Hematopoietic multipotent progenitor cell treated with erythropoietin and hydrocortisone succinate and interleukin-3 and kit ligand, for 15 days (in vitro differentiated cells): ENCODE measurements at regions not wholly inside any gene's neighbourhood (a gene's known extent, or its start where the extent isn't known, plus 50 kb on each side); places are given as distances from the start of the nearest gene placed in this dataset.
A peak's percentile ranks its signal among the peaks of the same experiment; 100 is the strongest.

ENCODE experiments used
- DNase-seq: peaks from one replicate; pipeline ENCODE4 v3.0.0-alpha.2; 2015; ENCODE audit warnings: low spot score

DNA sequence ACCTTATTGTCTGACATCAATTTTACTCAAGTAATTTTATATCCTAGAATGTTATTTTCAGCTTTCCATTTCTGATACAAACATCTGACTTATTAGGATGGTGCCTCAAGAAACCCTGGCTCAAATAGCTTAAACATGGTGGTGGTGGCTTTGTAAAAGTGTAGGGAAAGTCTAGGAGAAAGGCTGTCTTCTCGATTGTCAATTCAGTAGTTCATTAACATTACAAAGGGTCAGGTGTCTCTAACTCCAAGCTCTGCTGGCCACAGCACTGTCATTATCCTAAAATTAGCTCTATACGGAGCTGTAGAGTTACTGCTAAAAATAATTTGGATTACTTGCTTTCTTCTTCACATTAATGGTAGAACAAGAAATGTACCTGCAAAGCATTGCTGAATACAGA, 1360.1 kb upstream of the CDH6 start:
- DNase-seq, result no peak

DNA sequence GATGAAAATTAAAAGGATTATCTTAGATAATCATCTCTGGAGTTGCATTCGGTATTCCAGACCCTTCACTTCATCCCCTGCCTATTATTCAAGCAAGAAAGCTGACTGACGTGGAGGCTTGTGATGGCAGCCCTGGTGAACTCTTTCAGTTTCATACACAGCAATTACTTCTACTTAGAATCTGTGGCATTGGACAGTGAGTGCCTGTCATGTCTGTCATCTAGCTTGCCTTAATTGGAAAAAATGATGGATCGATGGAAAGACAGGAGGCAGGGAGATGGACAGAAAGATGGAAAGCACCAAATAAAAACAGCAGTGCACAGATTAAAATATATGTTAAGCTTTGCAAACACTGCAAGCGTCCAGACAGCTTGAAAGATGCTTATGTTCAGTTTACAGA, 1371.0 kb upstream of the CDH6 start:
- DNase-seq, result no peak

DNA sequence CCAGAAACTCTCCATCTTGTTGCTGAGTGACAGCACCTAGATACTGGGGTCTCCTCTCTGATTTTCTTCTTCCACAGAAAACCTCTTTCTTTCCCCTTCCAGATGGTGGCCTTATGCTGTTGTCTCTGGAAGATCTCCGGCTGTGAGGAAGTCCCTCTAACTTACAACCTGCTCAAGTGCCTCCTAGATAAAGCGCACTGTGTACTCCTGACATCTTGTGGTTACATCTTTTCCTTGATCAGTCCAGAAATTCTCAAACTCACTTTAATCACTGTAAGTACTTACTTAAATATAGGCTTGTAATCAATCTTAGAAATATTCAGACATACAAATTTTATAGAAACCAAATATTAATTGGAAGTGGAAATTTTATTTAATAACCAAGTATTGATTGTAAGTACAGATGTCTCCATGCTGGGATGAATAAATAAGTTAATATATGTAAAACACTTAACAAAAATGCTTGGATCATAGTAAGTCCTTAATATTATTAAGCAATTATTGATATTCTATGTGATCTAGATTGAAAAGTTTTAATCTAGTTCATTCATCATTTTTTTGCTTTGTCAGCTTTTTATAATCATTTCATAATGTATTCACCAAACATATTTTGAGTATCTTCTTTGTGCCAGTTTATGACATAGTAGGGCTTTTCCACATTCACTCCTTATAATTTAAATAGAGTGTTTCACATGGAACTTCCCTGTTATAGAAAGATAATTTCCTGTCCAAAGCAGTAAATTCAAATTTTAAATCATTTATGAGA, 1381.4 kb upstream of the CDH6 start:
- DNase-seq, result peak; percentile 60

DNA sequence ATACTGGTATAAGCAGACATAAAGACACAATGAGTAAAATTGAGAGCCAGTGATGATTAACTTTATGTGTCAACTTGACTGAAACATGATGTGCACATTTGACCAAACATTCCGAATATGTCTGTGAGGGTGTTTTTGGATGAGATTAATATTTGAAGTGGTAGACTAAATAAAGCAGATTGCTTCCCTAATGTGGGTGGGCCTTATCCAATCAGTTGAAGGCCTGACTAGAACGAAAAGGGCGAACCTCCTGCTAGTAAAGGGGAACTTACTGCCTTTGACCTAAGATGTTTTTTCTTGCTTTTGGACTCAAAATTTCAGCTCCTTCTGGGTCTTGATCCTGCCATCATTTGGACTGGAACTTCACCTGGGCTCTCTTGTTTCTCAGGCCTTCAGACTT, 1387.7 kb upstream of the CDH6 start:
- DNase-seq, result no peak

DNA sequence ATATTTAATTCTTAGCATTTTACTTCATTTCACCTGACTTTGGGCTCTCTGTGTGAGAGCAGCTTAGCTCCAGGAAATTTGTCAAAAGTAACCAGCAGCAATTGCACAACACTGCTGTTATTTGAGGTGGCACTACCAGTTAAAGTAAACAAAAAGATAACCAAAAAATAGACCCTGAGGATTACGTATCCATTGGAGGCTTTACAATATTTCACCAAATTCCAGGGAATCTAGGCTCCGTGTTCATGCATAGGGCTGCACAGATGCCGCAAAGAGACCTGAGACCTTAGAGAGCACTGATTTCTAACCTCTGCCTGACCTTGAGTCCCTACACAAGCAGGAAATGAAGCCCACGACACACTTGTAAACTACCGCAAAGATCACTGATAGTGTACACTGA, 1392.7 kb upstream of the CDH6 start:
- no peak for DNase-seq

DNA sequence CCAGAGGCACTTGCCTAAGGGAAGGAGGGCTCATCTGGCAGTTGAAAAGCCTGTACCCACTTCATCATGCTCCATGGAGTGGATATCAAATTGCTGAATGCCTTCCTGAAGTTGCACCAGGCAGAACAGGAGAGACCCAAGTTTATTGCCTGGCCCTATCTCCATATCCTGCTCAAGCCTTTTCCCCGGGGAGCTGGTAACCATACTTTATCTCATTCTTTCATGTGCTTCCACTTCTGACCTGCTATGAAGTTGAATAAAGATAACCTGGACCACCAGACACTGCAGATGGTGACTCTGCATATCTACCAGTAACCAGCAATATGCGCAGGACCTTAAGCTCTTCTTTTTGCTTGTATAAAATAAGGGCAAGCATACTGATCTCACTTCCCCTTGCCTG, 1397.5 kb upstream of the CDH6 start:
- DNase-seq, result peak; percentile 84

DNA sequence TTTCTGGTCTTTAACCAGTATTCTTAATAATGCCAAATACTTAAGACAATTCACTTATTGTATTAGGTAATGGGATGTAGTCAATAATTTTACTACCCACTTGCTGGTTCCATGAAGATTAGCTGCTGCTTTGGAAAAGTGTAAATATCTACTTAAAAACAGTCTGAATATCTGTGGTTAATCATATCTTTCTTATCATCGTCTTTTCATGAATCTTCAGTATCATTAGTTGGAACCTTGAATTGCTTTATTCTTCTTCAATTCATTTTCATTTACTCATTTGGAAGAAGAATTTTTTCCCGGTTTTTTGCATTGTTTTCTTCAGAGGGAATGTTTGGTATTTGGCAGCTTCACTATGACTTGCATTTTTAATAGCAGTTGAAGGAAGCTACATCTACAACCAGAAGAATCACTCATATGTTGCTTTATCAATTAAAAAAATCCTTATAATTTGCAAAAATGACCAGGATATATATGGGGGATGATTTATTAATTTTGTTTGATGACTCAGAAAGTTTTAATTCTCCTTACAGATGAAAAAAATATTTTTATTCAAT, 1398.3 kb upstream of the CDH6 start:
- peak; percentile 50 for DNase-seq

DNA sequence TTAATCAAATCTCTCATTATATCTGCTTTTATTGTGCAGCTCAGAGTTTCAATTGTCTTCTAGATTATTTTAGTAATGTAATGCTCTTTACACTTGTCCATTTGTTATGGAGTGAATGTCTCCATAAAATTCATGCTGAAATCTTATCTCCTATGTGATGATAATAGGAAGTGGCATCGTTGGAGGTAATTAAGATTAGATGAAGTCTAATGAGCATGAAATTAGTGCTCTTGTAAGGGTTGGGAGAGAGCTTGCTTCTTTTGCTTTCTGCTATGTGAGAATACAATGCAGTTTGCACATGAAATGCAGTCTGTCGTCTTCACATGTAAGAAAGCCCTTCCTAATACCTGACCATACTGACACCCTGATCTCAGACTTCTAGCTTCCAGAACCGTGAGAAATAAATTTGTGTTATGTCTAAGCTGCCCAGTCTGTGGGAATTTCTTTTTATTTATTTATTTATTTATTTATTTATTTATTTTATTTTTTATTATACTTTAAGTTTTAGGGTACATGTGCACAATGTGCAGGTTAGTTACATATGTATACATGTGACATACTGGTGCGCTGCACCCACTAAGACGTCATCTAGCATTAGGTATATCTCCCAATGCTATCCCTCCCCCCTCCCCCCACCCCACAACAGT, 1399.2 kb upstream of the CDH6 start:
- peak; percentile 11 for DNase-seq

DNA sequence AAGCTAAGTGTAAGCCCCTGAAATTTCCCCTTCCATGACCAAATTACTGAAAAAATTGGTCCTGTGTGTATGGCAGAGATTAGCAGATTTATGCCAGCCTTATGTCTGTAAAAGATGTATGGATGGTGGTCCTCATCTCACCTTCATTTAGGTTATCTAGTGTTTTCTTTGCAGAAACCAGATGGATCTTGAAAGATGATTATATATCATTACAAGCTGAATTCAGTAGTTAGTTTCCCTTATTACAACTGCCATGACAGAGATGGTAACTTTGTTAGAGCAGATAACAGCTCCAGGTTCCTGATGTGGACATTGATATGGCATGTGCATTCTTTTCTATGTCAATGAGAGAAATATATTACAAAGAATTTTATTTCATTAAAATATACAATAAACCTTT, 1403.2 kb upstream of the CDH6 start:
- DNase-seq, result no peak

DNA sequence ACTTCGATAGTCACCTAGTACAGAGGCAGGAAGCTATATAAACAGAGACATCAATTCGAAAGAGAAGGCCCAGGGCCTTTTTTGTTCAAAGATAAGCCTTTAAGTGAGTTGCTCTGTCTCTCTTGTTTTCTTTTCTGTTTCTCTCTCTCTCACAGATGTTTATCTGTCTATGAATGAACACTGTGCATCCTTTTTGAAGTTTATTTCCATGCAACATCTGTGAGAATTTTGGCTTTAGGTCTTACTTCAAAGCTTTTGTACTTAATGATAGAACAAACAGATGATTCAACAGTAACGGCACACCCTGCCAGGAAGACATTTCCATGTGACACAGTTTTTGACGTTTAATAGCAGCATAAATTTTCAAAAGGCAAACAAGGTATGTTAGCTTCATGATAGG, 1413.1 kb upstream of the CDH6 start:
- DNase-seq, result no peak

DNA sequence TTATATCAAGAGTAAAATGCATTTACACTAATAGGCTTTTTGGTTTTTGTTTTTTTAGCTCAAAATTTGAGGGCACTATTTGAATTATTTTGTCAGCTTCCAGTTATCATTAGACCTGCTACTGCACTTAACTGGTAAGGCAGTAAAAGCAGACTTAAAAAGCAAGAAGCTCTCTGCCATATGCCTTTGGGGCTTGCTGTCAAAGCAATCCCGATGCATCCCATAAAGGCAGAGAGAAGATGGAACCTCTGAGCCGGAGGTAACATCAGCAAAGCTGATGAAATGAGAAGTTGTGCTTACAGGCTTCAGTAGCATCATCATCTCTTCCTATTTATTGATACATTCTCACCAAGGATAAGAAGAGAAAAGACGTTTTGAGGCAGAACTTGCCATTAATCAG, 1414.3 kb upstream of the CDH6 start:
- no peak for DNase-seq

DNA sequence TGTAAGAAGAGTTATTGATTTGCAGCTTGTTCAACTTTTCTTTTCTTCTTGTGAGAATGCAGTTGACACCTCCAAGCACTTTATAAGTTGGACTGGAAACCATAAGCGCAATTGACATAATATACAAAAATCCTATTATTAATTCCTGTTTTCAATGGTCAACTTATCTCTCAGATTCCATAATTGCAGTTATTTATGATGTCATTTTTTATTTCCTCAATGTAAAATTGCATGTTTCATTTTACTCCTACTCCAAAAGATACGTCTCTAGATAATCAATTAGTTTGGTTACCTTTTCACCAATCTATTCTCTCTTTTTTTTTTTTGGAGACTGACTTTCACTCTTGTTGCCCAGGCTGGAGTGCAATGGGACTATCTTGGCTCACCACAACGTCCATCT, 1416.1 kb upstream of the CDH6 start:
- no peak for DNase-seq

DNA sequence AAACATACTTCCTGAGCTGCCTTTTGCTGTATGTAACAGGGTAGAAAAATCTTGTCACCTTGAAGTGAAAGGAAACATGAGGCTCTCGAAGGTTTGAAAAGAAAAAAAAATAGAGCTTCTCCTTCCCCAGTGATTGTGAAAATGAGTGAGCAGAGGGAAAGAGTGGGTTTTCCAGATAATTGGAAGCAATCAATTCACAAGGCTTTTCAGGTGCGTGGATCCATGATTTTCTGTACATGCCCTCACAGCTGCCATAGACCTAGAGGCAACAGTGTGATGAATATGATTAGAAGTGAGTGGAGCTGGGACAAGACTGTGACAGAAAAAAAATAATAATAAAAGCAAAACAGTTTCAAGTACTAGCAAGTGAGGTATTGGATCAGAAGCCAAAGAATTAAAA, 1422.5 kb upstream of the CDH6 start:
- no peak for DNase-seq

DNA sequence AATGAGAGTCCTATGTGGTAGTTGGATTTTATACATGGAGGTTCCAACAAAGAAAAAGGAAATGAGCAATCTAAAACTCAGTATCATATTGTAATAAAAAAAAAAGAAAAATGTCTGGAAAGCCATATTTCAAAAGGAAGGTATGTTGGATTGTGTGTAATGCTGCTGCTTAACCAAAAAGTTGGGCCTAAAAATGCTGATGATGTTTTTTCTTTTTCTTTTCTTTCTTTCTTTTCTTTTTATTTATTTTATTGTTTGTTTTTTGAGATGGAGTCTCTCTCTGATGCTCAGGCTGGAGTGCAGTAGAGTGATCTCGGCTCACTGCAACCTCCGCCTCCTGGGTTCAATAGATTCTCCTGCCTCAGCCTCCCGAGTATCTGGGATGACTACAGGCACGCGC, 1424.0 kb upstream of the CDH6 start:
- DNase-seq, result no peak

DNA sequence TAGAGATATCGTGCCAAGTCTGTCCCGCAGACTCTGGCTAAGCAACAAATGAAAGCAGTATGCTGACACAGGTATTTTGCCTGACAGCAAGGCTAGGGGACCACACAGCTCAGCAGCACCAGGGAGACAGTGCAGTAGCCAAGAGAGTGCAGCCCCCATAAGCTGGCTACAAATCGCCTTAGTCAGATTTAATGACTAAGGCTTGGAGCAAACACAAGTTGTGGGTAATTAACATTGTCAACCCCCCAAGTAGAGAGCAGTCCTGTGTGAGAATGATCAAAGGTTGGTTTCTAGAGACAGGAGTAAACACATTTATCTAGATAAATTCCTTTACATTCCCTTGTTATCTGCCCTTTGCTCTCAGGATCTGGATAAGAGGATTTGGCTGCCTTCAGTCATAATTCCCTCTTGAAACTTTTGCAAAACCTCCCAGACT, 1434.5 kb upstream of the CDH6 start:
- DNase-seq, result no peak

DNA sequence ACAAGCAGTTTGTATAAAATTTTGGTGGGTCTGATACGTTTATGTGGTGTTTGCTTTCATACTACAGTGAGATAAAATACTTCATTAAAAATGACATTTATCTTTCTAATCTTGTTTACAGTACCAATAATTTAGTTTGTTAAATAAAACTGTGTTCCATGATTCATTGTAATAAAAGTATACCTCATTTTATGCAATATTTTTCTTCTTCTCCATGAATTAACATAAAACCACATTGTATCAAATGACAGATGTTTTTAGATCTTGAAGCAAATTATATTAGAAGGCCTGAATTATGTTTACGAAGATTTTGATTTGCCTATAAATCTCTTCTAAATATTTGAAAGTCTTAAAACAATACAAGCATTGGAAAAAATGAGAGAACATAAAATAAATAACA, 1443.0 kb upstream of the CDH6 start:
- no peak for DNase-seq

DNA sequence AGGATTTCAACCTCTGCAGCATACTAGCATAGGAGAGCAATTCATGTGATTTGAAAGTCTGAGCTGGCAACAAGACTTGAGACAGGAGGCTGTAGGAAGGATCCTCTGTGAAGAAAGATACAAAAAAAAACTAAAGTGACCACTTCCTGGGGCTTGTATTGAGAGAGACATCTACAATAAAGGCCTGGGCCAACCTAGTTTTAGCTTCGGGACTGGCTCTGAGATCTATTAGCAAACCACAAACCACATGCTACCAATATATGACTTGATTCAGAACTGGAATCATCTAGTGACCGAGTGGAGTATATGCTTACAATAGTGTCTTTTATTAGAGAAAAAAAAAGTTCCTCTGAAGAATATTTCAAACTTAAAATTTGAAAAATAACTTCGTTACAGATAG, 1448.9 kb upstream of the CDH6 start:
- no peak for DNase-seq

DNA sequence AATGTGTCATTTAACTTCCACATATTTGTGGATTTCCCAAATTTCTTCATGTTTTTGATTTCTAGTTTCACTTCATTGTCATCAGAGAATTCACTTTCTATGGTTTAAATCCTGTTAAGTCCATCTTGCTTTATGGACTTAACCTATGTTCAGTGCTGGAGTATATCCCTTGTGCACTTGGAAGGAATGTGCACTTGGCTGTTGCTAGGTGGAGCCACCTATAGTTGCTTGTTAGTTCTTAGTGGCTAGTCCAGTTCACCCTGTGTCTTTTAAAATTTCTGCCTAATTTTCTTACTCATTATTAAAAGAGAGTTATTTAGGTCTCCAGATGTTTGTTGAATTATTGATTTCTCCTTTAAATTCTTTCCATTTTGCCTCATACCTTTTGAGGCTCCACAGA, 1472.5 kb upstream of the CDH6 start:
- DNase-seq, result no peak

DNA sequence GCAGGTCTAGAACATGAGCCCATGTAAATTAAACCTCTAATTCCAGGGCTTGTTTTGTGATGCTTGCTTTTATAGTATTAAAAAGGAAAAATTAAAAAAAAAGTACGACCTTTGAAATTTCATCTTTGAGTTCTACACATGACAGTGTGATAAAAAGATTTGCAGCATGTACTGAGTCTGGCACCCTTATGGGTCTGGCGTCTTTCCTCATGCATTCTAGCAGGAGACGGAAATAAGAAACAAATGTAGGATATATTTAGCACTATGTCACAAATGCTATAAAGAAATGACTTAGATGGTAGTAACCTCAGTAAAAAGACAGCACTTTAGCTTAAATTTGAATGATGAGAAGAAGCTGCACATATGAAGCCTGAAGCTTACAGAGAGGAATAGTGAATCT, 1474.3 kb upstream of the CDH6 start:
- no peak for DNase-seq

DNA sequence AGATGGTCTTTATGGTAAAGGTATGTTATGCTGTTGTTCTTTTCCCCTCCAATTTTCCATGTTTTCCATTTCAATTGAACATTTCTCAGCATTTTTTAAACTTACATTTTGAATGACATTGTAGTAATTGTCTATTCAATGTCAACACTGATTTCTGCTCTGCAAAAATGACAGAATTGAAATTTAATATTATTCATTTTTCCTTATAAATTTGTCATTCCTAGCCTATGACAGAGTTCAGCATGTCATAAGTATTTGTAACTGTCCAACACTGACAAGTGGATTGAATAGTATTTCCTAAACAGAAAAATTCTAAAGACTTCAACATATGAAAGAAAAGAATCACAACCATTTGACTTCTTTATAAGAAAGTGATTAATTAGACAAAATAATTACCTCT, 1478.3 kb upstream of the CDH6 start:
- no peak for DNase-seq

DNA sequence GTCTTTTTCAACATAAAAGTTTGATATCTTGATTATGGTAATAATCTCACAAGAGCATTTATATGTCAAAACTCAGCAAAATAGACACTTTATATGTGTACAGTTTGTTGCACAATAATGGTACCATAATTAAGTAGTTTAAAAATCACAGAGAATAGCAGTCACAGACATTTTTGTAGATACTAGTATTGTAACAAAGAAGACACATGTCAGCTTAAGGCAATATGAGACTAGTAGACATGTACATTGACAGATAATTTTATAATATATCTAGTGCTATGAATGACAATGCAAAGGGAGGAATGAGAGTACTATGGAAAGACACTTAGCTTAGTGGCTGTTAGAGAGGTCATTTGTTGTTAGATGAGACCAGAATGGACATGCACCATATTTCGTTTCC, 1490.6 kb upstream of the CDH6 start:
- DNase-seq, result no peak

DNA sequence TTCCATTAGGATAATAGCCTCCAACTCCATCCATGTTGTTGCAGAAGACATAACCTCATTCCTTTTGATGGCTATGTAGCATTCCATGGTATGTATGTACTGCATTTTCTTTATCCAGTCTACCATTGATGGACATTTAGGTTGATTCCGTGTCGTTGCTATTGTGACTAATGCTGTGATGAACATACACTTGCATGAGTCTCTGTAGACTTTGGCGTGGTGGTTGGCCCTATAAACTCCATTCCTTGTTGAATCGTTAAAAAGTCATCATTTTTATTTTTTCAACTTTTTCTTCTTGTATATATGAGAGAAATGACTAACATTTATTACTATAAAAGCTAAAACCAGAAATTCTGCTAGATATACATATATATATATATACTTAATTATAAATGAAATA, 1491.9 kb upstream of the CDH6 start:
- no peak for DNase-seq

DNA sequence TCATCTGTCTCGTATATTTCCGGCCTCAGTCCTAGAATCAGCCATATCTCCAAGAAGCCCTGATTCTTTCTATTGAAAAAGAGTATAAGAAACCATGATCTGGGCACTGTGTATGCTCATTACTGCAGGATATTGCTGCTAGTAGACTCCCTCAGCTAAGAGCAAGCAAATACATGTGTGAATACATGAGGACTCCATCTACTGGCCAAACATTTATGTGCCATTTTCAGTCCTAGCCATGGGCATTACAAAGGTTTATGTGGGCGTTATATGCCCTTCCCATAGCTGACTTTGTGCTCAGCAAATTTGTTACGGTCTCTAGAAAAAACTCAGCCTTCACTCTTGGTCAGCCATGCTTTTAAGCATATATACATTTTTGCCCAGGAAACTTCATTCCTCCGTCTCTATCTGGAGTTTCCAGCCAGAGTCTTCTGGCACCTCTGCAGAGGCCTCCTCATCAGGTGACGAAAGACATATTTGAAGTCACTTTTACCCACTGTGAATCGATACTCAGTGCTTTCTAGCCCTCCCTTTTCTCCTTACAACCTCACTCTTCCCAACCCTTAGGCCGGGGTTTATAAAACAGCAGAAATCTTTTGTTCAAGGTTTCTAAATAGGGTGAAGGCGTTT, 1495.6 kb upstream of the CDH6 start:
- peak; percentile 6 for DNase-seq
